Caco-2 (cell line): ENCODE measurements at regions not wholly inside any gene's neighbourhood (a gene's known extent, or its start where the extent isn't known, plus 50 kb on each side); places are given as distances from the start of the nearest gene placed in this dataset.

ENCODE experiments used
- BruUV-seq: library from RNA; stranded (reverse); fragments of 400-500 nt; replicated peaks from 2 replicates; lab custom pipeline; 2021; lab: Mats Ljungman, UMichigan
- CTCF ChIA-PET: fragments of 300-600 bp; sonication (Branson Sonifier 250); formaldehyde crosslinking; loops from one replicate; lab custom pipeline; 2022; ENCODE audit warnings: antibody characterized with exemption; lab: Charles Lee
- POLR2A ChIA-PET: fragments of 300-600 bp; sonication (Branson Sonifier 250); formaldehyde crosslinking; loops from one replicate; lab custom pipeline; 2022; ENCODE audit warnings: antibody characterized with exemption; lab: Charles Lee
- DNase-seq, 2 experiments: peaks; one replicate each; pipeline versions ENCODE4 v3.0.0 to v3.0.0-alpha.2; 2020 to 2022
- H3K27me3 ChIP-seq: replicated peaks from 2 replicates; pipeline ENCODE4 v1.6.0; 2011; ENCODE audit warnings: low read length; ENCODE audit not compliant: control insufficient read depth, insufficient read depth
- H3K36me3 ChIP-seq: 2 replicates; pipeline ENCODE4 v1.5.1; 2011; ENCODE audit warnings: low read length; ENCODE audit not compliant: control insufficient read depth, insufficient read depth
- H3K4me1 ChIP-seq: fragments of 250-450 bp; sonication (Bioruptor Pico); 2 replicates; pipeline ENCODE4 v1.5.1; 2020; ENCODE audit warnings: mild to moderate bottlenecking
- H3K4me3 ChIP-seq: 2 replicates; pipeline ENCODE4 v1.5.1; 2011; ENCODE audit warnings: low read depth, mild to moderate bottlenecking, control low read depth, low read length
- H3K9me3 ChIP-seq: fragments of 250-450 bp; sonication (Bioruptor Pico); 2 replicates; pipeline ENCODE4 v1.5.1; 2020; ENCODE audit warnings: mild to moderate bottlenecking, moderate library complexity
- H3K27ac Mint-ChIP-seq: one replicate; pipeline ENCODE4 v1.8.0; 2022; ENCODE audit warnings: mixed read lengths; ENCODE audit not compliant: unreplicated experiment
- H3K27me3 Mint-ChIP-seq: one replicate; pipeline ENCODE4 v1.8.0; 2022; ENCODE audit warnings: mixed read lengths; ENCODE audit not compliant: insufficient read depth, unreplicated experiment
- H3K36me3 Mint-ChIP-seq: one replicate; pipeline ENCODE4 v1.8.0; 2022; ENCODE audit warnings: mild to moderate bottlenecking, mixed read lengths; ENCODE audit not compliant: insufficient read depth, unreplicated experiment
- H3K4me1 Mint-ChIP-seq: one replicate; pipeline ENCODE4 v1.8.0; 2022; ENCODE audit warnings: low read depth, mixed read lengths; ENCODE audit not compliant: unreplicated experiment
- H3K4me3 Mint-ChIP-seq: one replicate; pipeline ENCODE4 v1.8.0; 2022; ENCODE audit warnings: mild to moderate bottlenecking, moderate library complexity, mixed read lengths; ENCODE audit not compliant: unreplicated experiment
- H3K9me3 Mint-ChIP-seq: one replicate; pipeline ENCODE4 v1.8.0; 2022; ENCODE audit warnings: mixed read lengths; ENCODE audit not compliant: unreplicated experiment
- intact Hi-C: fragments of 100-400 bp; cut with micrococcal nuclease; formaldehyde crosslinking; loops from one replicate; pipeline ENCODE4 v1.10.0; 2022; ENCODE audit not compliant: unreplicated experiment
- TF ChIP-seq, protein P1 (sequence below), 2 experiments: fragments of 200-600 bp in 1 of 2; IDR thresholded peaks; 1 replicate in 1 of 2; 2 replicates in 1 of 2; pipeline versions ENCODE4 v1.5.1 to v1.8.0; 2011 to 2022; ENCODE audit warnings: antibody characterized with exemption in 1 of 2, control low read depth in 1 of 2, inconsistent platforms in 1 of 2, low read depth in 1 of 2, low read length in 1 of 2, mild to moderate bottlenecking in 1 of 2, moderate library complexity in 1 of 2; ENCODE audit not compliant: insufficient read depth in 1 of 2, severe bottlenecking in 1 of 2, unreplicated experiment in 1 of 2

- Histone ChIP-seq H3K36me3 (no peaks in the 10 kb centered on the region), H3K4me3 (no peak overlapping the region), H3K4me1 (no peaks in the 10 kb centered on the region), H3K9me3 (no peaks in the 10 kb centered on the region; the same call in 1 of the 2 replicates), H3K27me3 (no peaks in the 10 kb centered on the region)
- H3K36me3 Mint-ChIP-seq = peaks cover 4% of the 10 kb centered on the region
- H3K4me3 Mint-ChIP-seq = no peak overlapping the region
- H3K27me3 Mint-ChIP-seq = peaks cover 3% of the 10 kb centered on the region
- H3K27ac Mint-ChIP-seq = no peak overlapping the region
- ChIA-PET POLR2A (no interaction called here), CTCF (no interaction called here)
- no TSS peak for BruUV-seq
- intact Hi-C loops = no loop called here
- H3K4me1 Mint-ChIP-seq = no peaks in the 10 kb centered on the region
- no peaks in the 10 kb centered on the region for H3K9me3 Mint-ChIP-seq
- no peak for DNase-seq
- TF ChIP-seq, protein P1, sequence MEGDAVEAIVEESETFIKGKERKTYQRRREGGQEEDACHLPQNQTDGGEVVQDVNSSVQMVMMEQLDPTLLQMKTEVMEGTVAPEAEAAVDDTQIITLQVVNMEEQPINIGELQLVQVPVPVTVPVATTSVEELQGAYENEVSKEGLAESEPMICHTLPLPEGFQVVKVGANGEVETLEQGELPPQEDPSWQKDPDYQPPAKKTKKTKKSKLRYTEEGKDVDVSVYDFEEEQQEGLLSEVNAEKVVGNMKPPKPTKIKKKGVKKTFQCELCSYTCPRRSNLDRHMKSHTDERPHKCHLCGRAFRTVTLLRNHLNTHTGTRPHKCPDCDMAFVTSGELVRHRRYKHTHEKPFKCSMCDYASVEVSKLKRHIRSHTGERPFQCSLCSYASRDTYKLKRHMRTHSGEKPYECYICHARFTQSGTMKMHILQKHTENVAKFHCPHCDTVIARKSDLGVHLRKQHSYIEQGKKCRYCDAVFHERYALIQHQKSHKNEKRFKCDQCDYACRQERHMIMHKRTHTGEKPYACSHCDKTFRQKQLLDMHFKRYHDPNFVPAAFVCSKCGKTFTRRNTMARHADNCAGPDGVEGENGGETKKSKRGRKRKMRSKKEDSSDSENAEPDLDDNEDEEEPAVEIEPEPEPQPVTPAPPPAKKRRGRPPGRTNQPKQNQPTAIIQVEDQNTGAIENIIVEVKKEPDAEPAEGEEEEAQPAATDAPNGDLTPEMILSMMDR (IDR thresholded peaks at IDR 0.05; ENCODE audit: insufficient read depth in 1 of 2, low read depth in 1 of 2, low read length in 1 of 2, severe bottlenecking in 1 of 2, unreplicated experiment in 1 of 2) = no peak
These were observed 253.0 kb upstream of the IRX2 start for GRCh38 chr5:3004361-3005080.

- Mint-ChIP-seq H3K4me1 (no peaks in the 10 kb centered on the region), H3K27me3 (peaks cover 11% of the 10 kb centered on the region), H3K36me3 (peaks cover 4% of the 10 kb centered on the region), H3K4me3 (no peak overlapping the region), H3K27ac (no peak overlapping the region), H3K9me3 (no peaks in the 10 kb centered on the region)
- no peaks in the 10 kb centered on the region; the same call in 1 of the 2 replicates for H3K9me3 ChIP-seq
- no peak overlapping the region for H3K4me3 ChIP-seq
- intact Hi-C loops = no loop called here
- POLR2A ChIA-PET = no interaction called here
- no TSS peak for BruUV-seq
- no peaks in the 10 kb centered on the region for H3K27me3 ChIP-seq
- no peak for DNase-seq
- CTCF ChIA-PET = no interaction called here
- TF ChIP-seq, protein P1 (IDR thresholded peaks at IDR 0.05; ENCODE audit: insufficient read depth in 1 of 2, low read depth in 1 of 2, low read length in 1 of 2, severe bottlenecking in 1 of 2, unreplicated experiment in 1 of 2) = no peak
- no peaks in the 10 kb centered on the region for H3K4me1 ChIP-seq
- H3K36me3 ChIP-seq = no peaks in the 10 kb centered on the region
These were observed 250.8 kb upstream of the IRX2 start for GRCh38 chr5:3002230-3002629.

DNA sequence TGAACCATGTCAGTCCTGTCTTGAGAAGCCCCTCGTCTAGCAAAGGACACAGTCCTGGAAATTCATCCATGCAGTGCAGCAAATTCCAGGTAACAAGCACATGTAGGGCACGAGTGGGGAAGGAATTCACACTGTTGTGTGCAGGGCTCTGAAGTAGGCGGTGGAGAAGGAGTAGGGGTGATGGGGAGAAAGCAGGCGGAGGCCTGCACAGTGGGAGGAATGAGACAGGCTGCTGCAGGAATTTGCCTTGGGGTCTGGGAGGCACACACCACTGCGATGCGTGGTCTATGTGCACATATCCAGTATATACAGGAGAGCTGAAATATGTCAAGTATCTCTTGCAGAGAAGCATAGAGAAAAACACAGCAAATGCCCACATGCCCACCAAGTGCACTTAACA lies 249.2 kb upstream of the IRX2 start:
- DNase-seq = no peak
- POLR2A ChIA-PET = no interaction called here
- Mint-ChIP-seq H3K36me3 (peaks cover 4% of the 10 kb centered on the region), H3K27me3 (peaks cover 16% of the 10 kb centered on the region), H3K4me3 (no peak overlapping the region), H3K27ac (no peak overlapping the region), H3K4me1 (no peaks in the 10 kb centered on the region), H3K9me3 (no peaks in the 10 kb centered on the region)
- no TSS peak for BruUV-seq
- Histone ChIP-seq H3K27me3 (no peaks in the 10 kb centered on the region), H3K4me1 (no peaks in the 10 kb centered on the region), H3K4me3 (no peak overlapping the region), H3K9me3 (no peaks in the 10 kb centered on the region; the same call in 1 of the 2 replicates), H3K36me3 (no peaks in the 10 kb centered on the region)
- TF ChIP-seq, protein P1 (IDR thresholded peaks at IDR 0.05; ENCODE audit: insufficient read depth in 1 of 2, low read depth in 1 of 2, low read length in 1 of 2, severe bottlenecking in 1 of 2, unreplicated experiment in 1 of 2) = no peak
- intact Hi-C loops = no loop called here
- CTCF ChIA-PET = no interaction called here
